ENCODE measurements at regions not wholly inside any gene's neighbourhood (a gene's known extent, or its start where the extent isn't known, plus 50 kb on each side); places are given as distances from the start of the nearest gene placed in this dataset.
"Not testable (repeated sequence)": the region's sequence is repeated elsewhere in the genome, so short reads cannot be mapped to it uniquely, and the experiment has no call there.

GRCh38 chr17:49898366-49899190 lies 50.7 kb upstream of the TAC4 start:
- DNase-seq (ENCODE audit: low read depth in 4 of 4, low spot score in 3 of 4), result no peak

GRCh38 chr17:49899191-49899485 lies 51.3 kb upstream of the TAC4 start:
- no peak for DNase-seq (ENCODE audit: low read depth in 4 of 4, low spot score in 3 of 4)

DNA sequence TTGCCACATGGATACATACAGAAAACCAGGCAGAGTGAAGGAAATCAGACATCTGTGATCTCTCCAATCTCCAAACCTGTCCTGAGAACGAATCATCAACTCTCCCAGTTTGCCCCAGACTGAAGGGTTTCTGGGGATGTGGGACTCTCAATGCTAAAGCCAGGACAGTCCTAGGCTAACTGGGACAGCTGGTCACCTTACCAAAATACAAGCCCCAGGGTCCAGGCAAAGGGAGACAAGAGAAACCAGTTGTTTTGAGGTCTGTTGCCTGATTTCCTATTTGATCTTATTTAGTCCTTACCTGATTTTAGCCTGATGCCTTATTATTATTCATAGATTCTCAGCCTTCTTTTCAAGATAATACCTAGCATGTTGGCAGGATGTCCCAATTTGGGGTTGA lies 51.7 kb upstream of the TAC4 start:
- DNase-seq (ENCODE audit: low read depth in 4 of 4, low spot score in 3 of 4), result no peak

GRCh38 chr17:49900801-49901200 lies 52.9 kb upstream of the TAC4 start:
- DNase-seq (ENCODE audit: low read depth in 4 of 4, low spot score in 3 of 4), result not testable (repeated sequence)

DNA sequence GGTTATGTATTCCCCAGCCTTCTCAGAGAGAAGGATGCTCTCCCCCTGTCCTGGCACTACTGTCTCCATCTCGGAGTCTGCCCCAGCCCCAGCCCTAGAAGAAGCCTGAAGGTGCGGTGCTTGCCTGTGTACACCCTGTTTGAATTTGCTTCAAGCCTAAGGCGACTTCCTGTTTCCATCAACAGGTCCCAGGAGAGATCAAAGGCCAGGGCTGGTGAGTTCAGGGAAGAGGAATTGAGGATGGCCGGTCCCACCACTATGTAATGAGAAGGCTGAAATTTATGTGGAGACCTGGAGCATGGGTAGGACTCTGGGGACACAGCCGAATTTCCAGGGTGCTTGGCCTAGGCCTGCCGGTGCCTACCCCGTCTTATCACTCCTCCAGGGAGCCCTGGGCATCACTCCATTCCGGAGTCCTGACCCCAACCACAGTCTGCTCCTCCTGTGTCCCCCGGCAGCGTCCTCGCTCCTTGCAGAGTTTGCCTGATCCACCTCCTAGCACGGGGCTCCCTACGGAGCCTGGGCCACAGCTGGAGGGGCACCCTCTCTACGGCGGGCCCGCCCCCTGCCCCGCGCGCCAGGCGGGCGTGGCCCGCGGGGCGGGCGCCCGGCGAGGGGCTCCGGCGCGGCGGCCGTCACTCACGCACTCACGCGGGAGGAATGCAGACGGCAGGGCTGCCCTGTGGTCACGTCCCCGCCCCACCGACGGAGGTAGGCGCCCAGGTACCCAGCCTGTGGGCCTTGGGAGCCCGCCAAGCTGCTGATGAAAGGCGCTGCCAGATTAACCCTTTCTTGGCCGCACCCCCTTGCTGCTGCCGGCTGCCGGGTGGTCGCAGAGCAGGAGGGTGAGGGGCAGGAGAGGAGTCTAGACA lies 53.8 kb upstream of the TAC4 start:
- DNase-seq (ENCODE audit: low read depth in 4 of 4, low spot score in 3 of 4), result no peak

DNA sequence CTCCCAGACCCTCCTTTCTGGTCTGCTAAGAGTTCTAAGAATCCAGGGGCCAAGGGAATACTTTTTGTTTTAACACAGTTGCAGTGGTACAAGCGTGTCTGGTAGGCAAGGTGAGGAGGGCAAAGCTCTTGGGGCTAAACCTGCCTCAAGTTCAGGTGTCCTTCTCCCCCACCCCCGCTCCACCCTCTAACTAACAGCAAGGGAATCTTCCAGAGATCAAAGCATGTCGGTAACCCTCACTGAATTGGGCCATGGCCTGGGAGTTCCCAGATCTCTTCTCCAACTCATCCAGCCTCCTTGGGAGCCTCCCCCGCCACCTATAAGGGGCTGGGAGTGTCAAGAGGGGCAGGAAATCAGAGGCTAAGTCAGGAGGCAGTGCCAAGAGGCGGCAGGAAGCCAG lies 55.7 kb upstream of the TAC4 start:
- DNase-seq (ENCODE audit: low read depth in 4 of 4, low spot score in 3 of 4), result no peak

GRCh38 chr17:49904893-49905292 lies 57.0 kb upstream of the TAC4 start:
- no peak for DNase-seq (ENCODE audit: low read depth in 4 of 4, low spot score in 3 of 4)

- no peak for DNase-seq (ENCODE audit: low read depth in 4 of 4, low spot score in 3 of 4)
Measured at GRCh38 chr17:49906531-49907136, 58.8 kb upstream of the TAC4 start.

DNA sequence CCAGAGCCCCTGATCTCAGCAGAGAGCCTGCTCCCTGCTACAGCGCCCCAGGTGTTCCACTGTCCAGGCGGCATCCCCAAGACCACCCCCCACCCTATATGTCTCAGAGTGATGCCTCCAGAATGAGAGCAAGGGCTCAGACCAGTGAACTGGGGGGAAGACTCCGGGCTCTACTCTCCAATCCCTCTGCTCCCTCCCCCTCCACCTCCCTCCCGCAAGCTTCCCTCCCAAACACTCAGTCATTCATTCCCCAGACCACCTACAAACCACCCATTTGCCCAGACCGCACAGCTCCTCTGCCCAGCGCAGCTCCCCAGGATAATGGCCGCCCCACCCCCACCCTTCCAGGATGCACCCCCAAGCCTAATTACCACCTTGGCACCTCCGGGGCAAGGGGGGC lies 59.4 kb upstream of the TAC4 start:
- DNase-seq (ENCODE audit: low read depth in 4 of 4, low spot score in 3 of 4), result no peak

DNA sequence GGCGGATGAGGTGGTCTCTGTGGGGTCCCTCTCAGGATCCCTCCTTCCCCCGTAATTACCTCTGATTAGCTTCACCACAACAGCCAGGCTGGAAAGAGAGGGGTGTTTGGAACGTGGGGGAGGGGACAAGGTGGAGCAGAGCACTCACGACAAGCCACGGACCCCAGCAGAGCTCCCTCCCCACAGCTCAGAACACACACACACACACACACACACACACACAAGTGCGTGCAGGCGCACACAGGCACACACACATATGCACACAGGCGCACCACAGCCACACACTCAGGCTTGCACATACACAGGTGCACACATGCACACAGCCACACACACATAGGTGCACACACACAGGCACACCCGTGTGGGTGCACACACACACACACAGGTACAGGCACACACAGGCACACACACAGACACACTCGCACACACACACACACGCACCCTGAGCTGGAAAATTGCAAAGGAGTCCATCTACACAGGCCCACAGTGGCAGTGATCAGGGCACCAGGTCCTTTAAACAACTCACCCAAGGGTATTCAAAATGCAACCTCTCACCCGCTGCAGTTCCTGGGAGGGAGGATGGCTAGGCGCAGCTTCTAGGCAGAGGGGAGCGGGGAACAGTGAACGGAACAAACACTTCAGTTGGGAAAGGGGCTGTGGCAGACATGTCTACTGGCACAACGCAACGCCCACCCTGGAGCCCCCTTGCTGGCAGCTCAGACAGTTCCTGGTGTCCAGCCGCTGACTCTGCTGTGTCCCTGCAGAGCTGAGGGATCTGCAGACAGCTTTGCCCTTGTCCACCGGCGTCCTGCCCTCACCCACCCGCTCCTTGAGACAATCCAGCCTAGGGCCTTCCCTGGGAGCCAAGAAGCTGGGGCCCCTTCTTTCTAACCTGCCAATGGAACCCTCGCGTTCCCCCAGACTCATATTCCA lies 59.9 kb upstream of the DLX4 start:
- DNase-seq (ENCODE audit: low read depth in 4 of 4, low spot score in 3 of 4), result no peak

DNA sequence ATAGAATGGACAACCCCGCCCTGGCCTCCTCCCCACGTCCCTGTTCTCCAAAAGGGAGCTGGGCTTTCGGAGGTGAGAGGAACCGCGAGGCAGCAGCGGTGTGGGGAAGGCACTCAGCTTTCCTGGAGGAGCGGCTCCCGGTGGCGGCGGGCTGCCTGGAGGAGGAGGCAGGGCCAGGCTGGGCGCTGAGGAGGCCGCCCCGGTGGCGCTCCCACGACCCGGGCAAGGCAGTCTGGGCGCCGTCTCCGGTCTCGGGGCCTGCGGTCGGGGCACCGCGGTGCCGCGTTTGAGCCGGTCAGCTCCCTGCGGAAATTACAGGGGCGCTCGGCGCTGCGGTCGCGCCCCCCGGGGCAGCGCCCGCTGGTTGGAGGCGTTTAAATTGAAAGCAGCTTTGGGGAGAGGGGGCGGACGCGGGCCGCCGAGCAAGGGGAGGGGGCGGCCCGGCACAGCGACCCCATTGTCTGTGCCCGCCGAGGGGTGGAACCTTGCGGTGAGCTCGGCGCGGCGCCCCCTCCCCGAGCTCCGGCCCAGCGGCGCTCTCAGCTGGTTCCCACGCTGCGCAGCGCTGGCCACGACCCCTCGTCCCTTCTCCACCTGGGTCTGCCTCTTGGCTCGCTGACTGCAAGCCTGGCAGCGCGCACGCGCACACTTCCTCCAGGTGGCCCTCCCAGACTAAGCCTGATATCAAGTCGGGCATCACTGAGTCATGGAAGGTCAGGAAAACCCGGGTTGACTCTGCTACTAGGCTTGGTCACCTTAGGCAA lies 58.7 kb upstream of the DLX4 start:
- DNase-seq (ENCODE audit: low read depth in 4 of 4, low spot score in 3 of 4), result no peak

DNA sequence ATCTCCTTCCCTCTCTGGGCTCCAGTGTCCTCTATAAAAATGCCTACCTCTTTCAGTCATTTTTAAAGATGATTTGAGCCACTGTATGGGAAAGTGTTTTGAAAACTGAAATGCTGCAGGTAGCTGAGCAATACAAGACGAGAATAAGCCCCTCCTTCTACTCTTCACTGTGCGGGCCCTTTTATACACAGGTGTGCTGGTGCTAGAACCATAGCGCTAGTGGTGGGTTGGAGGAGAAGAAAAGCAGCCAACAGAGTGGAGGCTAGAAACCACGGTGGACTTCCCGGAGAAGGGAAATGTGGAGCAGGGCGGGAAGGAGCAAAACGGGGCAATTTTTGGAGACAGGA lies 58.2 kb upstream of the DLX4 start:
- no peak for DNase-seq (ENCODE audit: low read depth in 4 of 4, low spot score in 3 of 4)

- DNase-seq (ENCODE audit: low read depth in 4 of 4, low spot score in 3 of 4), result no peak
Measured at GRCh38 chr17:49911719-49912118, 57.3 kb upstream of the DLX4 start.

- no peak for DNase-seq (ENCODE audit: low read depth in 4 of 4, low spot score in 3 of 4)
Measured at GRCh38 chr17:49913226-49914095, 55.5 kb upstream of the DLX4 start.

- no peak for DNase-seq (ENCODE audit: low read depth in 4 of 4, low spot score in 3 of 4)
Measured at GRCh38 chr17:49914096-49914490, 54.9 kb upstream of the DLX4 start.

GRCh38 chr17:49914664-49915063 lies 54.3 kb upstream of the DLX4 start:
- DNase-seq (ENCODE audit: low read depth in 4 of 4, low spot score in 3 of 4), result no peak

DNA sequence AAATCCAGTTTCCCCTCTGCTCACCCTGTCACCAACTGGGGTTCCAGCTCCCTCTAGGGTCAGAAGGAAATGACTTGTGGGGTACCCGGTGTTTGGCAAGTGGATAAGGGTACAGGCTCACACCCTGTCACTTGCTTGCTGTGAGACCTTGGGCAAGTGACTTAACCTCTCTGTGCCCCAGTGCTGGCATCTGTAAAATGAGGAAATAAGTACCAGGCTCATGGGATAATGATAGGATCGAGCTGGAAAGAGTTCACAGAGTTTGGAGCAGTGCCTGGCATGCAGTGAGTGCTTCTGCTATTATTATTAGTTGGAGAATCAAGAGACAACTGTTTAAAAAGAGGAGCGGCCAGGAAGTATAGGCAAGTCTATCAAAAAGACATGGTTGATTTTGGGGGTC lies 53.7 kb upstream of the DLX4 start:
- DNase-seq (ENCODE audit: low read depth in 4 of 4, low spot score in 3 of 4), result no peak

GRCh38 chr17:49915670-49916069 lies 53.3 kb upstream of the DLX4 start:
- DNase-seq (ENCODE audit: low read depth in 4 of 4, low spot score in 3 of 4), result peak; percentile 21 to 59 (median 31)
